Common myeloid progenitor, CD34-positive (primary cell): ENCODE measurements at regions not wholly inside any gene's neighbourhood (a gene's known extent, or its start where the extent isn't known, plus 50 kb on each side); places are given as distances from the start of the nearest gene placed in this dataset.

Experiments used
- CTCF ChIA-PET: fragments of 350-600 bp; sonication (Branson Sonifier 250); formaldehyde crosslinking; loops from one replicate; lab custom pipeline; 2021; ENCODE audit warnings: antibody characterized with exemption; lab: Charles Lee
- POLR2A ChIA-PET: fragments of 350-600 bp; sonication (Branson Sonifier 250); formaldehyde crosslinking; loops from one replicate; lab custom pipeline; 2021; ENCODE audit warnings: antibody characterized with exemption; lab: Charles Lee
- DNase-seq, 3 donors: peaks; one replicate each; pipeline versions ENCODE4 v3.0.0 to v3.0.0-alpha.2; 2013
- H3K27ac ChIP-seq, 2 experiments: 1 replicate in 1 of 2; 2 replicates in 1 of 2; pipeline ENCODE4 v1.7.0; 2013; ENCODE audit warnings: inconsistent platforms in 2 of 2, low read length in 2 of 2, mild to moderate bottlenecking in 2 of 2, low read depth in 1 of 2, moderate library complexity in 1 of 2; ENCODE audit not compliant: severe bottlenecking in 2 of 2, insufficient read depth in 1 of 2, poor library complexity in 1 of 2
- H3K27me3 ChIP-seq, 5 experiments: replicated peaks in 2 of 5; 1 replicate in 3 of 5; 2 replicates in 2 of 5; pipeline versions ENCODE4 v1.6.1 to v1.7.0; 2013; ENCODE audit warnings: low read length in 4 of 5, mild to moderate bottlenecking in 2 of 5, moderate library complexity in 2 of 5, inconsistent platforms in 1 of 5; ENCODE audit not compliant: insufficient read depth in 5 of 5, control insufficient read depth in 4 of 5
- H3K36me3 ChIP-seq, 4 experiments: 1 replicate in 2 of 4; 2 replicates in 2 of 4; pipeline versions ENCODE4 v1.6.1 to v1.7.0; 2013; ENCODE audit warnings: low read length in 3 of 4, control low read depth in 1 of 4, mild to moderate bottlenecking in 1 of 4; ENCODE audit not compliant: control insufficient read depth in 4 of 4, insufficient read depth in 4 of 4
- H3K4me1 ChIP-seq, 4 experiments: 1 replicate in 3 of 4; 2 replicates in 1 of 4; pipeline versions ENCODE4 v1.6.1 to v1.7.1; 2013; ENCODE audit warnings: low read length in 3 of 4, mild to moderate bottlenecking in 3 of 4, control low read depth in 1 of 4, inconsistent platforms in 1 of 4, moderate library complexity in 1 of 4; ENCODE audit not compliant: control insufficient read depth in 4 of 4, insufficient read depth in 4 of 4; ENCODE audit errors: control extremely low read depth in 1 of 4
- H3K4me3 ChIP-seq, 7 experiments: 1 replicate in 4 of 7; 2 replicates in 3 of 7; pipeline versions ENCODE4 v1.5.1 to v1.7.0; 2013; ENCODE audit warnings: mild to moderate bottlenecking in 7 of 7, low read length in 6 of 7, moderate library complexity in 6 of 7, inconsistent platforms in 2 of 7, low read depth in 2 of 7, control low read depth in 1 of 7; ENCODE audit not compliant: insufficient read depth in 4 of 7, control insufficient read depth in 1 of 7; ENCODE audit errors: extremely low read depth in 1 of 7
- H3K9me3 ChIP-seq, 5 experiments: 1 replicate in 4 of 5; 2 replicates in 1 of 5; pipeline versions ENCODE4 v1.6.1 to v1.7.1; 2013; ENCODE audit warnings: low read length in 4 of 5, mild to moderate bottlenecking in 2 of 5, inconsistent platforms in 1 of 5, low read depth in 1 of 5, moderate library complexity in 1 of 5; ENCODE audit not compliant: control insufficient read depth in 4 of 5, insufficient read depth in 2 of 5; ENCODE audit errors: control extremely low read depth in 1 of 5
- WGBS: methylation state at CpG from one replicate; pipeline ENCODE4 v1.1.5; 2013; ENCODE audit not compliant: insufficient coverage; 5-methylcytosine and 5-hydroxymethylcytosine counted together

DNA sequence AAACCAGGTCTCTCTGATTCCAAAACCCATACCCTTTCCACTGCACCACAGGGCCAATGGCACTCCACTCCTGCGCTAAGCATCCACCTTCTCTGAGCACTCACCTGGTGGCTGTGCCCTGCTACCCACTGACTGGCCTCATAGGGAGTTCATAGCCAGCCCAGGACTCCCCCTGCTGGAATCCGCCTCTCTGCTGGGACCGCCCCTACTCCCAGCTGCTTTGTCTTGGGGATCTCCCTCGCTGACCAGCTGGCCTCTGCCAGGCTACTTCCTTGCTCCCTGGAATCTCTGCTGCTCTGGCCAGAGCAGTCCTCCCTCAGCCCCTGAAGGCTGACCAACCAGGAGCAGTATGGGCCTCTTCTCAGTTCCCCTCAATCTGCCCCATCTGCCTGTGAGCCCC lies 129.7 kb downstream of the FAXC start:
- DNase-seq, result no peak
- CTCF ChIA-PET, result no interaction called here
- H3K27ac ChIP-seq, result no peak overlapping the region
- no peak overlapping the region for H3K4me3 ChIP-seq
- peaks cover 0 to 6% (median 0%) of the 10 kb centered on the region in 5 experiments for H3K27me3 ChIP-seq
- H3K9me3 ChIP-seq, result no peaks in the 10 kb centered on the region
- 28% methylated on average over 4 of the region's 4 CpGs for WGBS
- H3K36me3 ChIP-seq, result no peaks in the 10 kb centered on the region
- H3K4me1 ChIP-seq, result no peaks in the 10 kb centered on the region
- POLR2A ChIA-PET, result no interaction called here

DNA sequence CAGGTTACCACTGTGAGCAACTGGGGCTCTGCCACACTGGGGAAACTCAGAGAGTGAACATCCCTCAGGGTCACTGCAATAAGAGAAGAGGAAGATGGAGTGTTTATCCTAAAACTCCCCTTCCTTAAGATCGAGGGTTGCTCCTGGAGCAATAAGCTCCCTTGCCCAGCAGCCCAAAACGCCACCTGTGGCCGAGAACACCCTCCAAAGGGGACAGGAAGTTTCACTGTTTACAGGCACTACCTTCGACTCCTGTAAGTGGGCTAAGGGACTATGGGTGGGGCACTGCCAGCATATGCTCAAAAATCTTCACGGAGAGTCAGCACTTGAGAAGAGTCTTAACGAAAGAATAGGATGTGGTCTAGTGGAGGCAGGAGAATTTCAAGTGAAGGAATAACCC lies 132.5 kb downstream of the FAXC start:
- Histone ChIP-seq H3K4me1 (no peaks in the 10 kb centered on the region), H3K36me3 (no peaks in the 10 kb centered on the region), H3K9me3 (no peaks in the 10 kb centered on the region), H3K27ac (no peak overlapping the region), H3K27me3 (peaks cover 0 to 6% (median 0%) of the 10 kb centered on the region in 5 experiments), H3K4me3 (no peak overlapping the region)
- 14% methylated on average over 4 of the region's 6 CpGs for WGBS
- ChIA-PET POLR2A (interaction anchor here (0.6 kb wide), 1 partner anchor 637 kb away, joined by 5 read pairs; no protein-coding TSS in a partner anchor), CTCF (no interaction called here)
- DNase-seq, result no peak

DNA sequence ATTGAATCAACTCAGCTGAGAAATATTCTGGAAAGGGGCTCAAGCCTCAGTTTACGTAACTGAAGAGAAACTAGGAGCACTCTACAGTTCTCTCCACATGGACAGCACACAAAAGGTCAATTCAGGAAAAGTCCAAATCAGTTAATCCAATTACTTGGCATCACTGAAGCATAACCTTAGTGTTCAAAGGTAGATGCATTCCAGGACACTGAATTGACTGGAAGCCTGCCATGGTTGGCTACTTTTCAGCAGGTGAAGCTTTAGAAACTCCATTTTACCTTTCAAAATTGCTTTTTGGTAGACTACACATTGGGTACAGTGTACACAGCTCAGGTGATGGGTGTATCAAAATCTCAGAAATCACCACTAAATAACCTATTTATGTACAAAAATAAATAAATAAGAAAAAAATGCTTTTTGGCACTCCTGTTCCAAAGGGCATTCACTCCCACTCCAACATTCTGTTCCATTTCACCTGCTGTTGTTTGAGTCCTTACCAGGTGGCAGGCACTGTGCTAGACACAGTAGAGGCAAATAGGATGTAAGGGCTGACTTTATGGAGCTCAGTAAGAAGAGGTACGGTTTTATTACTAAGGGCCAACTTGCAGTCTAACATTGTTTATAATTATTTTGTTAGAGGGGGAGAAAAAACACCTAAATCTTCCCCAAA lies 153.4 kb downstream of the FAXC start:
- WGBS, result 100% methylated on average over 1 of the region's 2 CpGs
- POLR2A ChIA-PET, result no interaction called here
- CTCF ChIA-PET, result no interaction called here
- H3K4me1 ChIP-seq, result no peaks in the 10 kb centered on the region
- no peak overlapping the region for H3K27ac ChIP-seq
- no peak overlapping the region for H3K4me3 ChIP-seq
- no peak for DNase-seq
- H3K36me3 ChIP-seq, result no peaks in the 10 kb centered on the region
- H3K27me3 ChIP-seq, result peaks cover 0 to 2% (median 0%) of the 10 kb centered on the region in 5 experiments
- no peaks in the 10 kb centered on the region for H3K9me3 ChIP-seq

DNA sequence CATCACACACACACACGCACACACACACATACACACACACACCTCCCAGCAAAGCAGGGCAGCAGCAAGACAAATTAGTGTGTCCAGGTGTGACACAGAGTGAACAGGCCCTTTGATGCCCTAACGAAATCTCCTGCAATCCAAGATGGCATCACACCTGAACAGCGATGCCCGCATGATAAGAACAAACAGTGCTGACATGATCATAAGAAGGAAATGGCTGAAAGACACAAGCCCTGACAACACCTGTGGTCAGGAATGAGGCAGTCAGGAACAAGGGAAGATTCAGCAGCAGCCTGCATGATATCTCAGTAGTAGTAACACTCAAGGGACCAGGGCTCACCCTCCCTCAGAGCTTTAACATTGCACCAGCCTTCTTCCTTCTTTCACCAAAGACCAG lies 156.9 kb downstream of the FAXC start:
- Histone ChIP-seq H3K36me3 (no peaks in the 10 kb centered on the region), H3K9me3 (no peaks in the 10 kb centered on the region), H3K4me1 (no peaks in the 10 kb centered on the region), H3K27me3 (peaks cover 0 to 2% (median 0%) of the 10 kb centered on the region in 5 experiments), H3K4me3 (no peak overlapping the region), H3K27ac (no peak overlapping the region)
- ChIA-PET CTCF (no interaction called here), POLR2A (no interaction called here)
- DNase-seq, result no peak
- WGBS, result 98% methylated on average over 3 of the region's 4 CpGs

DNA sequence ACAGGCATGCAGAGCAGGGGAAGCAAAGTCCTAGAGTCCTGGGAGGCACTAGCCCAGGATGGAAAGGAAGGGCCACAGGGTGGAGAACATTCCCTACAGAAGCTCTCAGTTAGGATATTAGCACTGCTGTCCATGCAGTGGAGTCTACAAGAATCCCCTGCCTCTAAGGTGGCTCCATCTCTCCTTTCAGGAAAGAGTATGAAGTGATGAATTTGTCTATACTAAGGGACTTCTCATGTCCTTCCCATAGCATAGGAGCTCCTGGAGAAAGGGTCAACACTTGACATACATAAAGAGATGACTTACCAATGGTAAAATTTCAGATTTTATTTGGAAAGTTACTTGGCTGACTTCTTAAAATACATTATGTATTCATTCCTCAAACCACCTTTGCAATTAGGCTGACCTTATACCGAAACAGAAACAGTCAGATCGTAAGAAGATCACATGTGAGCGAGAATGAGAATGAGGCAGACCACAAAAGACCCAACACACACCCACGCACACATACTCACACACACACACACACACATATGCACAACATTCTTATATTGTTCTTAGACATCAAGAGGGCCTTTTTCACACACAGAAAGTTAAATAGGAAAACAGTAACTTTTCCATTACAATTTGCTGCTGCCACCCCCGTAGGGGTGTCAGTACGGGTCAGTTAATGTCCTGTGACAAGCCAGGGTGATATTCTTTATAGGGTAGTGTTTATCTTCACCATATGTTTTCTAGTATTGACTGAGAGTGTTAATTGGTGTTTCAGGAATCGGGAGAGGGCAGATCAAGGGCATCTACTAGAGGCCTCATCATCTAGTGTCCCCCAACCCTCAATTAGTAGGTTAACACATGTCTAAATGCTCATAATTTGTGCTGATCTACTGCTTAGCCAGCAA lies 159.4 kb downstream of the FAXC start:
- CTCF ChIA-PET, result no interaction called here
- DNase-seq, result no peak
- POLR2A ChIA-PET, result no interaction called here

GRCh38 chr6:99187429-99187828 lies 162.0 kb downstream of the FAXC start:
- WGBS, result 100% methylated on average over 2 of the region's 2 CpGs
- H3K4me1 ChIP-seq, result no peaks in the 10 kb centered on the region
- no peak overlapping the region for H3K4me3 ChIP-seq
- H3K36me3 ChIP-seq, result no peaks in the 10 kb centered on the region
- H3K9me3 ChIP-seq, result no peaks in the 10 kb centered on the region
- ChIA-PET CTCF (no interaction called here), POLR2A (no interaction called here)
- no peaks in the 10 kb centered on the region for H3K27me3 ChIP-seq
- H3K27ac ChIP-seq, result no peak overlapping the region
- DNase-seq, result no peak

More for the DNA sequence above, 159.4 kb downstream of the FAXC start:
- H3K27me3 ChIP-seq, result no peaks in the 10 kb centered on the region
- 92% methylated on average over 3 of the region's 7 CpGs for WGBS
- no peak overlapping the region for H3K27ac ChIP-seq
- H3K4me1 ChIP-seq, result no peaks in the 10 kb centered on the region
- no peaks in the 10 kb centered on the region for H3K9me3 ChIP-seq
- H3K36me3 ChIP-seq, result no peaks in the 10 kb centered on the region
- H3K4me3 ChIP-seq, result no peak overlapping the region

DNA sequence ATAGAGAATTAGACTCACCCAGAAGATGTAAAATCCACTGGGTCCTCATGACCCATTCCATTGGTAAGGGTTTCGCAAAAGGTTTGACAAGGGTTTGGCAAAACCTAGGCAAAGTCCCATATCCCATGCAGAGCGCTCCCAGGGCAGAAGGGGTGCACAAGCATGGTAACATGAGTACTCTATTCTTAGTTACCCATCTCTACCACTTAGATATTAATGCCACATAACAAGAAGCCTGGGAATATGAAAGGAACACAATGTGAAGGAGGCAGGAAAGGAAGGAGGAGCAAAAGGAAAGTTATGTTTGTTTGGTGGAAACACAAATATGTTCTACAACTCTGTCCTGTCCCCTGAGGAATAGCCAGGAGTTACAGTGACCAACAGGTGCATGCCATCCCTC lies 163.1 kb downstream of the FAXC start:
- peaks cover 0 to 5% (median 0%) of the 10 kb centered on the region in 5 experiments for H3K9me3 ChIP-seq
- H3K27ac ChIP-seq, result no peak overlapping the region
- ChIA-PET POLR2A (no interaction called here), CTCF (no interaction called here)
- H3K27me3 ChIP-seq, result no peaks in the 10 kb centered on the region
- 100% methylated on average over 2 of the region's 2 CpGs for WGBS
- H3K4me3 ChIP-seq, result no peak overlapping the region
- no peak for DNase-seq
- H3K36me3 ChIP-seq, result no peaks in the 10 kb centered on the region
- H3K4me1 ChIP-seq, result no peaks in the 10 kb centered on the region
